GM19397 (cell line): ENCODE measurements at regions not wholly inside any gene's neighbourhood (a gene's known extent, or its start where the extent isn't known, plus 50 kb on each side); places are given as distances from the start of the nearest gene placed in this dataset.
"Not testable (repeated sequence)": the region's sequence is repeated elsewhere in the genome, so short reads cannot be mapped to it uniquely, and the experiment has no call there.

Source experiments
- ATAC-seq: cut with Tn5 transposase; IDR thresholded peaks from one replicate; pipeline ENCODE4 v1.9.1; 2021; ENCODE audit warnings: mild to moderate bottlenecking, moderate library complexity; ENCODE audit not compliant: unreplicated experiment

DNA sequence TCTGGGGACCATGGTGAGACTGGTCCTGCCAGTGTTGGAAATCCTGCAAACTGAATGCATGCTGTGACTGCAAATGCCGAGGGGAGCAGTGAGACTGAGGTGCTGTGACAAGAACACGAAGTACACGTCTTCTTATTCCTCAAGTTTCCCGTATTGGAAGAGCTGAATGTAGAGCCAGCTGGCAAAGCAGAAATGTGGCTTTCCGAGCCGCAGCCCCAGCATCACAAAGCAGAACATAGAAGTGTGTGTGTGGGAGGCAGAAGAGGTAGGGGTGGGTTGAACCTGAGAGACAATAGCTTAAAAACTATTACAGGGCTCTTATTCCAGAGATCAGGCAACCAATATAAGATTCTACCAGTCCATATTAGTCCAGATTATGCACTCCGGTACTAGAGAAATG lies 98.8 kb downstream of the CARTPT start:
- ATAC-seq = no peak

DNA sequence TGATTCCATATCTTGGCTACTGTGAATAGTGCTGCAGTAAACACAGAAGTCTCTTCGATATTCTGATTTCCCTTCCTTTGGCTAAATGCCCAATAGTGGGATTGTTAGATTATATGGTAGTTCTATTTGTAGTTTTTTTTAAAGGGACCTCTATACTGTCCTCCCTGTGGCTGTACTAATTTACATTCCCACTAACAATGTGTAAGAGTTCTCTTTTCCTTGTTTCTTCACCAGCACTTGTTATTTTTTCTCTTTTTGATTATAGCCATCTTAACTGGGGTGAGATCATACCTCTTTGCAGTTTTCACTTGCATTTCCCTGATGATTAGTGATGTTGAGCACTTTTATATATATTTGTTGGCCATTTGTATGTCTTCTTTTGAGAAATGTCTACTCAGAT lies 102.0 kb downstream of the CARTPT start:
- no peak for ATAC-seq

DNA sequence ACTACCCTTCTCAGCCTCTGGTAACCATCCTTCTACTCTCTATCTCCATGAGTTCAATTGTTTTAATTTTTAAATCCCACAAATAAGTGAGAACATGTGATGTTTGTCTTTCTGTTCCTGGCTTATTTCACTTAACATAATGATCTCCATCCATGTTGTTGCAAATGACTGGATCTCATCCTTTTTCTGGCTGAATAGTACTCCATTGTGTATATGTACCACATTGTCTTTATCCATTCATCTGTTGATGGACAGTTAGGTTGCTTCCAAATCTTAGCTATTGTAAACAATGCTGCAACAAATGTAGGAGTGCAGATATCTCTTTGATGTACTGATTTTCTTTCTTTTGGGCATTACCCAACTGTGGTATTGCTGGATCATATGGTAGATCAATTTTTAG lies 103.0 kb downstream of the CARTPT start:
- ATAC-seq = not testable (repeated sequence)

DNA sequence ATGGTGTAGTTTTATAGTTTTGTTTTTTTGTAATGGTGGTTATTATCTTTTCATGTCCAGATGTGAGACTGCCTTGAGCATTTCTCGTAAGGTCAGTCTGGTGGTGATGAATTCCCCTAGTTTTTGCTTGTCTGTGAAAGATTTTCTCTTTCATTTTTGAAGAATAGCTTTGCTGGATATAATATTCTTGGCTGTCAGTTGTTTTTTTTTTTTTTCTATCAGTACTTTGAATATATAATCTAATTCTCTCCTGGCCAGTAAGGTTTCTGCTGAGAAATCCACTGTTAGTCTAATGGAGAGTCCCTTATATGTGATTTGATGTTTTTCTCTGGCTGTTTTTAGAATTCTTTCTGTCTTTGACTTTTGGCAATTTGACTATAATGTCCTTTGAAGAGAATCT lies 106.9 kb downstream of the CARTPT start:
- no peak for ATAC-seq

DNA sequence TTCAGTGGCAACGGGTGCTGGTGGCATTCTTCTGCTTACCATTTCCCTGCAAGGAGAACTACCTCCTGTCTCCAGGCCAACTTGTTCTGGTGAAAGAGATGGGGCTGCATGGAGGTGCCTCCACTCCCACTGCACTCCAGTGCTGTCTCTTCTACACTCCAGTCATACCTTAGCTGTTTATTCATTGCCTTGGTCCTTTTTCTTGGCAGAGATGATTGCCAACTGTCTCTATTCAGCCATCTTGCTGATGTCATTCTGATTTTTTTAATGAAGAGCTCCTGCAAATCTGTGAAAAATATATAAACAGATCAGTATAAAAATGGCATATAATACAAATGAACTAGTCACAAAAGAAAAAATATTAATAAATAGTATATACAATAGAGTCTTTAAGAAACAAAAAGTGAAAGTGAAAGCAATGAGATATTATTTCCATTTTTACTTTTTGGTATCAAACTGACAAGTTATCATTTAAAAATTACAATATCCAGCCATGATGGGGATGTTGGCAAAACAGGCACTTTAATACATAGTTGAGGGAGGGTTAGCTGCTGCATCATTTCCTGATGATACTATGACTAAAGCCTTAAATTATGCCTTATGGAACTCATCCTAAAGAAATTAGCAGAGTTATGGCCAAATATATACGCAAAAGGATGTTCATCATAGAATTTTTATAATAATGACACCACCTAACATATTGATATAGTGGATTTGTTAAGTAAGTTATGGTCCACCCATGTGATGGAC lies 109.4 kb downstream of the CARTPT start:
- no peak for ATAC-seq

DNA sequence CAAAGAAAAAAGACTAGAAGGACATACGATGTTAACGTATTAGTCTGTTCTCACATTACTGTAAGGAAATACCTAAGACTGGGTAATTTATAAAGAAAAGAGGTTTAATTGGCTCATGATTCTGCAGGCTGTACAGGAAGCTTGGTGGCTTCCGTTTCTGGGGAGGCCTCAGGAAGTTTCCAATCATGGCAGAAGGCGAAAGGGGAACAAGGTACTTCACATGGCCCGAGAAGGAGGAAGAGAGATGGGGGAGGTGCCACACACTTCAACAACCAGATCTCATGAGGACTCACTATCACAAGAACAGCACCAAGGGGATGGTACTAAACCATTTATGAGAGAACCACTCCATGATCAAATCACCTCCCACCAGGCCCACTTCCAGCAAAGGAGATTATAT lies 110.1 kb downstream of the CARTPT start:
- no peak for ATAC-seq

DNA sequence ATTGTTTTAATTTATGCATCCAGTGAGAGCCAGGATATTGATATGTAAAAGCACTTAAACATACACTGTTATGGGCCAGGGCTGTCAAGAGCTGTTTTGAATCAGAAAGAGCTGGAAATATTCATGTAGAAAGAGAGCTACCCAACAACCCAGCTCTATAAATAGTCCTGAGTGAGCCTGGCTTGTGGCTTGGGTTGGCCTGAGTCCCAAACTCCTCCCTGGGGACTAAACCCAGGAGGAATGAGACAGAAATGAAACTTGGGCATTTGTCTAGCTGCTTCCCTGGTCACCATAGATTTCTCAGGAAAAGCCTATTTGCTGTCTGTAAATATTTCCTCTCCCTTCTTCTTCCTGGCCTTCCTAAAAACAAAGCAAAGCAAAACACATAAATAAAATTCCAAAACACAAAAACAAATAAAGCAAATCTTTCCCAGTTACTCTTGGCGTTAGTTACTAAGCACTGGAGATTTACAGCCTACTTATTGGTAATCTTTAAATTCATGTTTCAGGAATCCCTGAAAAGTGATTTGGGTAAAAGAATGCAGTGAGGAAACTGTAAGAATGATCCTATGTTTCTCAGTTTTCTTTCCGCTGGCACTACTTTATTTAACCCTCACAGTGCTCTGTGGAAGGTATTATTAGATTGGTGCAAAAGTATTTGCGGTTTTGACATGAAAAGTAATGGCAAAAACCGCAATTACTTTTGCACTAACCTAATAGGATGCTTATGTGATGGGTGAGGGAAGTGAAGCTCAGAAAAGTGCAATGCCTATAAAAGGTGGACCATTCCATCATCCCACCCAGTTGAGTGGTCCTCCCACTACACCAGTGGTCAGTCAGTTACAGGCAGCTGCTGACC lies 111.8 kb downstream of the CARTPT start:
- no peak for ATAC-seq

DNA sequence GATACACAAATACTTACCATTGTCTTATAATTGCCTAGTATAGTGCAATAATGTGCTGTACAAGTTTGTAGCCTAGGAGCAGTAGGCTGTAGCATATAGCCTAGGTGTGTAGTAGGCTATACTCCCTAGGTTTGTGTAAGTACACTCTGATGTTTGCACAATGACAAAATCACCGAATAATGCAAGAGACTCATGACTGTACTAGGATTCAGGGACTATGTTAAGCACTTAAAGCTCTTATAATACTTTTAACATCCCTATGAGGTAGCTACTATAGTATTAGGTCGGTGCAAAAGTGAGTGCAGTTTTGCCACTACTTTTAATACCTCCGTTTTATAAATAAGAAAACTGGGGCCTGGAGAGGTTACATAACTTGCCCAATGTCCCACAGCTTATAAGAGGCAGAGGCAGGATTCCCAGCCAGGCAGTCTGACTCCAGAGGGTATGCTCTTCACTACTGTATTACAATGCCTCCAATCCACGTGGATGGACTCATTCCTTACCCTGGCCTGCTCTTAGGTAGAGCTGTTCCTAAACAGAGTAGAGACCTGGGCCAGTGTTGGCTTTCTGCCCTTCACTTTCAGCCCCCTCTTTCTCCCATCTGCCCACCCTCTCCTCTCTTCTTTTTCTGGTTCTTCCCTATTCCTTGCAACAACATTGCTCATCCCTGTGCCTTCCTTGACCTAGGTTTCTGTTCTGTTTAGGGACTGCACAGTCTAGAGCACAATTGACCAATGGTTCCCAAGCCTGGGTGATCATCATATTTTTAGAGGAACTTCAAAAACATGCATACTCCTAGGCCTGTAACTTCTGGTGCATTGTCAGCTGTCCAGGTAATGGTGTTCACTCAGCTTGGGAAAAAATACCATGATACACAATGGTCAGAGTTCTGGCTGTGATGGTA lies 114.0 kb downstream of the CARTPT start:
- no peak for ATAC-seq

DNA sequence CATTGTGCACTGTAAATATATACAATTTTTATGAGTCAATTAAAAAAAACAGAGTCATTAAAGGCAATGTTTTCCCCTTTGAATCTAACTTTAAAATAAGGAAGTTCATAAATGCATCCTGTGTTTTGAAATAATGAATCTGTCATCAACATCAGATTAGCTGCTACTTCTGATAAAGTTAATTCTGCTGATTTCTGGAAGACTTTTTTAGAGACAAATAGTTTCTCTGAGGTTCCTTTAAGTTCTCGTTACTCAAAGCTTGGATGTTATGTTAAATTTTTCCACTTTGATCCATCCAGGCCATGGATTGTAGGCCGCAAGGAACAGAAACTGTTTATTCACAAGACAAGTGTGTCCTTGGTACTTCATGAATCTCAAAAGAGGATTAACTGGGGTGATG lies 115.5 kb downstream of the CARTPT start:
- no peak for ATAC-seq

DNA sequence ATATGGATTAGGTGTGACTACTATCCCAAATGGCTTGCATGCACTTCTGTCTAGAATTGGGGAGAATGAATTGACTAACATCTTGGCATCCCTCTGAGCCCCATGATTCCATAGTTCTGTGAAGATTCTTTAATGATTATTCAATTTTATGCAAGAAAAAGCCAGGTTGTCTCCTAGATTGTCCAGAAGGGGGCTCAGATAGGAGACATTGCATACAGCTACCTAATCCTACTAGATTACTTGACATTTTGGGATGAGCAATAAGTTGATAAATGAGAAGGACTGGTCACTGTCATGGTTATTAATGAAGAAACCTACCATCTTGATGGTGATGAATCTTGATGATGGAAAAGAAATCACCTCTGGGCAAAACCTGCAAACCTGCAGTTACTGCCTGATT lies 117.0 kb downstream of the CARTPT start:
- ATAC-seq = no peak

DNA sequence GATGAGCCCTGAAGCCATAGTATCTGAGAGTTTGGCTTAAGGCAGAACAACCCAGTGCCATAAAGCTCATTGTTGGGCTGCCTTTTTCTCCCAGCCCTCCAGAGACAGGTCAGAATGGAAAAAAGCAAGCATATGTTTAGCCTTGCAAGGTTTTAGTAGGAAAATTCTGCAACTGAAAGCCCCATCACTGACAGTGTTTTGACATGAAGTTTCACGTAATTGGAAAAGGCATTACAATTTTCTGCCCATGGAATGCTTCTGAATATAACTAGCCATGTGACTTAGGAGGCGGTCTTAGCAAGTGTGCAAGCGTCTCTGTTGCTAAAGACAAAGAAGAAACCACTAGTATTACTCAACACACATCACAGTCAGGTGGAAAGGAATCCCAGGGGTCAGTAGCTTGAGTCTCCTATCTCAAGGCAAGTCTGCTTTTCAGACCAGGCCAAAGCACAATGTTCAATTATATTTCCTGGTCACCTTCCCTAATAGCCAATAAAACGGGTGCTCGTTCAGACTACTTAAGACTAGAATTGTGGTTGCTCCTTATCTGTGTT lies 117.6 kb downstream of the CARTPT start:
- ATAC-seq = no peak

DNA sequence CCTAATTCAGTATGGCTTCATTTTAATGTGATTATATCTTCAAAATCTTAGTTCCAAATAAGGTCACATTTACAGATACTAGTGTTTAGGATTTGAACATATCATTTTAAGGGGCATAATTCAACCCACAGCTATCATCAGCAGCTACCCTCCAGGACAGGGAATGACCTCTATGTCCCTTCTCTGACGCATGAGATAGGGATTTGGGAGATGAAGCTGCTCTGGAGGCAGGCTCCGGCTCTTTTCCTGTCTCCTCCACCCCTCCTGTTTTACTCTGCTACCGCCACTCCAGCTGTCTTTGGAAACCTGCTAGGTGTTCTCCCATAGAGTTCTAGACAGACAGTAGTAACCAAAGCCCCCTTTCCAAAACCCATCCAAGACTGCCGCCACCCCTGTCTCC lies 119.2 kb downstream of the CARTPT start:
- ATAC-seq = no peak

DNA sequence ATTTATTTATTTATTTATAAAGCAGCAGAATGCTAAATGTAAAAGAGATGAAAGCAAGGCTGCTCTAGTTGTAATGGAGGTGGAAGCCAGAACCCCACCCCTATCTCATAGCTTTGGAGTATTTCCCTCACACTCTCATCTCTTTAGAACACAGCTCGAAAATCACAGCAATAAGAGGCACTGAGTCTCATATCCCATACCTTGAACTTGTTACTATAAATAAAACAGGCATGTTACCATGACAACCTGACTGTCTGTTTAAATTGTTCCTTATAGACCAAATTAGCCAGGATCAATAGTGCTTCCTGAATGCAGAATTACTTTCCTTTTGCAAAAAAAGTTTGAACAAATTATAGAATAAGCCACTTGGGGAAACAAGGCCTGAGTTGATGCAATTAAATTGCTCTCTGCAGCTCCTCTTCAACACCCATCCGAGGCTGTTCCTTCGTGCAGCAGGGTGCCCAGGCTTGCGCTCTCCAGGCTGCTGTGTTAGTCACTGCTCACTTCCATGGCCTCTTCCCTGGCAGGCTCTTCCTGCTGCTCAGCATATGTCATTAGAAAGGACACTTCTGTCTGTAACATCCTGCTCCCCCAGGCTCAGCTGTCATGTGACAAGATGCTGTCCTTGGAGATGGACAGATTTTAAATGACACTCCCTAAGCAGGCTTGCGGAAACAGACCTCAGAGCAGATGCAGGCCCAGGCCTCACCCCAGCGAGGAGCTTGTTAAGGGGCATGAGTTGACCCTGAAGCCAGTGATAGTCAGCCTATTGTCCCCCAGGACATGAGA lies 120.2 kb downstream of the CARTPT start:
- no peak for ATAC-seq

DNA sequence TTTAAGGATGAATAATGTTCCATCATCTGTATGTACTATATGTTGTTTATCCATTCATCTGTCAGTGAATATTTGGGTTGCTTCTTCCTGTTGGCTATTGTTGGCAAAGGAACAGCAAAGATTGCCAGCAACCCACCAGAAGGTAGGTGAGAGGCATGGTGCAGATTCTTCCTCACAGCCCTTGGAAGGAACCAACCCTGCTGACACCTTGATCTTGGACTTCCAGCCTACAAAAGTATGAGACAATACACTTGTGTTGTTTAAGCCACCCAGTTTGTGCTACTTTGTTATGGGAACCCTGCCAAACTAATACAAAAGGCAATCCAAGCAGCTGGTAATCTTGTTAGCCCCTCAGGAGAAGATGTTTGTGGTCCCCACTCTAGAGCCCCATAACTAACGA lies 122.0 kb downstream of the CARTPT start:
- ATAC-seq = no peak

DNA sequence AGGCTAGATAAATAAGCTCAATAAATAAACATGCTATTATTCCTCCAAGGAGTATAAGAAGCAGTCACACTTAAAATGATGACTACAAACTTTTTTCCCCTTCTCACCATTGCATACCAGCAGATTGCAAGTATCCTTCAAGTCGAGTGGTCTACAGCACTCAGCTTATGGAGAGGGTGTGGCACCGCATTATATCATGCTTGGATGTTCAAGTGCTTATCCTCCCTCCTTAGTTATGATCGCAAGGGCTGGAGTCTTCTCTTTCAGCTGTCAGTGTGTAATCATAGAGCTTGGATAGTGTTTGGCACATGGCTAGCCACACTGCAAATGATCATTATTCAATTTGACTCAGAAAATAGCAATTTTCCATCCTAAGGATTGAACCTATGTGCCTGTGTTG lies 124.0 kb downstream of the CARTPT start:
- no peak for ATAC-seq

DNA sequence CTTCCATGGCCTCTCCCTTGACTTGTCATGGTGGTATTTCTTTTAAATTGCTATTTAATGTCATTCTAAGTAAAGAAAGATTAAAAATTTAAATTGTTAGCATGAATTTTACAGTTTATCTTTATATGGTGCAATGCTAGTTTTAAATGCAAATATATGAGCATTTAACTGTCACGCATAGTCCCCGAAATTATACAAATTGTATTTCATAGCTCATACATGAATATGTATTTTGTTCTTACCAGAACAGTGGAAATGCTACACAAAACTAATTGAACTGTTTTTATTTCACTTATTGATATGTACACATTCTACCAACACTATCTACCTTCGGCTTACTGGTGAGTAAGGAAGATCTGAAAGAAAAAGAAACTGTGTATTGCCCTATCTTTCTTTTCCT lies 125.8 kb downstream of the CARTPT start:
- no peak for ATAC-seq

DNA sequence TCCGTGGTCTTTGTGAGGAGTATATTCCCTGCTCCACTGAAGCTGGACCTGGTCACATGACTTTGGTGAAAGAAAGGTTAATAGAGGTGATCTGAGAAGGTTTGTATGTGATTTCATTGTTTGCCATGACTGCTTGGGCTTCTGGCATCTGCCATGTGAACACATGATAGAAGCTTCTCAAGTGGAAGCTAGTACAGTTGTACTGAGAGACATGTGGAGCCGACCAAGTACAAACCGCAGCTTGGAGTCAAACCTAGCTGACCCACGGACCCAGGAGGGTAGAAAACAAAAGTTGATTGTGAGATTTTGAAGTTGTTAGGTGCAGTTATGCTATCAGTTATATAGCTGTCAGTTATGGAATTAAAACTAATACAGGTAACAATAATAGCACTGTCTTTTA lies 140.4 kb downstream of the CARTPT start:
- ATAC-seq = no peak

DNA sequence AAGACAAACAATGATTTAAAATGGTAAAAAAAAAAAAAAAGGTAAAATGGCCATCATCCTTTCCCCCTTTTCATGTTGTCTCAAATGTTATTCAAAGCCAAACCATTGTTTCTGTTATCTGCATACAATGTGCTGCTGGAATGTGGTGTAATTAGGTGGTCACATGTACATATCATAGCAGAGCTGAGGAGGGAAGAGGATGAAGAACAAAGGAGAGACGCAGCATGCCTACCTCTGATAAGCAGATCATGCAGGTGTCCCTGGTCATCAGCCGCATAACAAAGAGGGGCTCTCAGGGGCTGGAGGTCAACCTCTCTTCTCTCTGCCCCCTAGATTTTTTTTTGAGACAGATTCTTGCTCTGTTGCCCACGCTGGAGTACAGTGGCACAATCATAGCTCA lies 141.0 kb downstream of the CARTPT start:
- ATAC-seq = no peak

DNA sequence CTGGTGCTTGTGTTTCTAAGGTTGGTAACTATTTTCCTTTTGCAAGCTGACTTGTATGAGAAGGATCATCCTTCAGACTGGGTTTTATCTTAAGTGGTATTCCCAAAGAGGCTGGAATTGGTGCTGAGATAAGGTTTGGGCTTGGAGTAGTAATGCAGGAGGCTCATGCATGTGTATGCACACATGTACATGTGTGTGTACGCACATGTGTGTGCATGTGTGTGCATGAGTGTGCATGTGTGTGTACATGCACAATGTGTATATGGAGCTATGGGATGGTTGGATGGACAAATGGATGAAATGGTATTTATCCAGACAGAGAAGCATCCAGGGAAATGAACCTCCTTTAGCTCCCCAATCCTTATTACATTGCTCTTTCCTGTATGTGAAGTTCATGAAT lies 142.6 kb downstream of the CARTPT start:
- no peak for ATAC-seq

DNA sequence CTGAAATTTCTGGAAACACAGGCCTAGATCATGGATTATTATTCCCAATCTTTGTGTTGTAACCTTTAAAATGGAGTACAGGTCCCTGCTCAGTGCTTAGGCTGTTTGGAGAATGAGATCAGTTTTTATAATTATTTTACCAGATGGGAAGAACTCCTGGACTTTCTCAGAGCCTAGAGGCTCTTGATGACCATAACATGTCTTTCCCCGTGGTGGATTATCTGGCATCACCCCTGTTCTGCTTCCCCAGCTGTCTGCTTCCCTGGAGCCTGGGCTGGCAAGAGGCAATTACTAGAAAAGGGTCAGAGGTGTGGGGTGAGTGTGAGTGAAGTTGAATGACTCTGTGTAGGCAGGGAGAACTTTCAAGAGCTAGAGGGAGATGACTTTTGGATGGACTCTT lies 143.0 kb downstream of the CARTPT start:
- ATAC-seq = no peak
